ENCODE measurements at regions not wholly inside any gene's neighbourhood (a gene's known extent, or its start where the extent isn't known, plus 50 kb on each side); places are given as distances from the start of the nearest gene placed in this dataset.

DNA sequence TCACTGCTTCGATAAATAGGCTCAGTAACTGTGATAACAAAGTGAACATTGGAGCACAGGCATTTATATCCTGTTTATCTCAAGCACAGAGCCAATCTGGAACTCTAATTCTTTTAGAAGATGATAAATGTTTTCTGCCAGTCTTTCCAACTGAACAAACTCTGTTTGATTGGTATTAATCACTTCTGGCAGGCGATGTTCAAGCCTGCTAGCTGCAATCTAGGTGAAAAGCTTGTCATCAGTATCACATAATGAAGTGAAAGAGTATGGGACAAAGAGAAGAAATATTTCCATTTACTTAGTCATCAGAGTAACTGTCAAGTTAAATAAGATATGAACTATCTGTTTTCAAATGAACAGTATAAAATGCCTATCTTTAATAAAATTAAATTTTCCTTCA lies 577.3 kb downstream of the VGLL3 start:
- TF ChIP-seq, protein P1, sequence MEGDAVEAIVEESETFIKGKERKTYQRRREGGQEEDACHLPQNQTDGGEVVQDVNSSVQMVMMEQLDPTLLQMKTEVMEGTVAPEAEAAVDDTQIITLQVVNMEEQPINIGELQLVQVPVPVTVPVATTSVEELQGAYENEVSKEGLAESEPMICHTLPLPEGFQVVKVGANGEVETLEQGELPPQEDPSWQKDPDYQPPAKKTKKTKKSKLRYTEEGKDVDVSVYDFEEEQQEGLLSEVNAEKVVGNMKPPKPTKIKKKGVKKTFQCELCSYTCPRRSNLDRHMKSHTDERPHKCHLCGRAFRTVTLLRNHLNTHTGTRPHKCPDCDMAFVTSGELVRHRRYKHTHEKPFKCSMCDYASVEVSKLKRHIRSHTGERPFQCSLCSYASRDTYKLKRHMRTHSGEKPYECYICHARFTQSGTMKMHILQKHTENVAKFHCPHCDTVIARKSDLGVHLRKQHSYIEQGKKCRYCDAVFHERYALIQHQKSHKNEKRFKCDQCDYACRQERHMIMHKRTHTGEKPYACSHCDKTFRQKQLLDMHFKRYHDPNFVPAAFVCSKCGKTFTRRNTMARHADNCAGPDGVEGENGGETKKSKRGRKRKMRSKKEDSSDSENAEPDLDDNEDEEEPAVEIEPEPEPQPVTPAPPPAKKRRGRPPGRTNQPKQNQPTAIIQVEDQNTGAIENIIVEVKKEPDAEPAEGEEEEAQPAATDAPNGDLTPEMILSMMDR (IDR thresholded peaks at IDR 0.05): no peak
- TF ChIP-seq POLR2A (IDR thresholded peaks at IDR 0.05): no peak

All from thyroid gland (tissue), 4 donors.